H1 (cell line): ENCODE measurements at regions not wholly inside any gene's neighbourhood (a gene's known extent, or its start where the extent isn't known, plus 50 kb on each side); places are given as distances from the start of the nearest gene placed in this dataset.

ENCODE experiments used
- CREB1 ChIP-seq: IDR thresholded peaks from 2 replicates; pipeline ENCODE4 v1.6.1; 2012; ENCODE audit warnings: inconsistent platforms
- SIRT6 ChIP-seq: IDR thresholded peaks from one replicate; pipeline ENCODE4 v1.7.1; 2012; ENCODE audit warnings: low read length, inconsistent platforms

DNA sequence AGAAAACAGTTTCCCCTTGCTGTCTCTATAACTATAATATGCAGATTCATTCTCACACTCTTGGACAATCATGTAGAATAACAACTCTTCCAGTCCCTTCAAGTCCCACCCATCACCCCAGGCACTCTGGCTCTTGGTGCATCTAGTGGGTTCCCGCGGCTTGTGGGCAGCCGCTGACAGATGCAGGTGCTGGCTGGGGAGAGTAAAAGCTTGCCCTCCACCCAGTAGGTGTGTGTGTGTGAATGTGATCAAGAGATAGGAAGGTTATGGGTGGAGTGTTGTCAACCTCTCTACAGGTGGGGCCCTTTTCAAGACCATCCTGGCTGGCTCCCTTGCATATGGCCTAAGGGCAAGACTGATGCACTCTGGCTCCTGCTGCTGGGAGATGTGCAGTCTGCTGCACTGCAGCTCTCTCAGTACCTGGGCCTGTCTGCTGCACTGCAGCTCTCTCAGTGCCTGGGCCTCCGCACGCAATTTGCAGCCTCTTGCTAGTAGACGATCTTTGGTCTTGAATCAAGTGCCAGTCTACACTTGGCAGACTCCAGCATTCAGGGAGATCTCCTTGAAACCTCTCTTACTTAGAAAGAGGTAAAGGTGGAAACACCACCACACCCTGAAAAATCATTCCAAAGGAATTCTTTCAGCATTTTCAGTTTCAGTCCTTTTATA is 189.7 kb upstream of the GDNF start (continued):
- TF ChIP-seq SIRT6 (no peak), CREB1 (no peak)
